SU-DHL-6 (cell line): ENCODE measurements at regions not wholly inside any gene's neighbourhood (a gene's known extent, or its start where the extent isn't known, plus 50 kb on each side); places are given as distances from the start of the nearest gene placed in this dataset.

ENCODE experiments used
- H2AFZ ChIP-seq: fragments of 200-600 bp; sonication (generic); 2 replicates; pipeline ENCODE4 v1.6.1; 2014; ENCODE audit warnings: low read depth, mild to moderate bottlenecking, moderate library complexity, mixed read lengths, antibody characterized with exemption, low read length; ENCODE audit not compliant: severe bottlenecking
- H3F3A ChIP-seq: fragments of 200-600 bp; shearing (Covaris generic); 2 replicates; pipeline ENCODE4 v1.6.0; 2016; ENCODE audit warnings: antibody characterized with exemption, mild to moderate bottlenecking; ENCODE audit not compliant: insufficient read depth
- H3K27ac ChIP-seq: fragments of 200-600 bp; sonication (generic); 2 replicates; pipeline ENCODE4 v1.5.1; 2016; ENCODE audit warnings: low read depth, mild to moderate bottlenecking, low read length, moderate library complexity, mixed read lengths
- H3K27me3 ChIP-seq: fragments of 200-600 bp; sonication (generic), shearing (Covaris generic); 2 replicates; pipeline ENCODE4 v1.6.0; 2014; ENCODE audit warnings: mild to moderate bottlenecking, low read length
- H3K36me3 ChIP-seq: fragments of 200-600 bp; sonication (generic); 2 replicates; pipeline ENCODE4 v1.6.1; 2014; ENCODE audit warnings: mild to moderate bottlenecking, low read length, mixed read lengths
- H3K4me2 ChIP-seq: fragments of 300-600, 200-600 bp; shearing (Covaris generic), sonication (generic); 2 replicates; pipeline ENCODE4 v1.6.0; 2014; ENCODE audit warnings: low read length, low read depth, mild to moderate bottlenecking; ENCODE audit not compliant: poor library complexity, severe bottlenecking
- H3K4me3 ChIP-seq: fragments of 200-600 bp; sonication (generic); 2 replicates; pipeline ENCODE4 v1.5.1; 2014; ENCODE audit warnings: antibody characterized with exemption, low read length, mild to moderate bottlenecking, mixed read lengths; ENCODE audit not compliant: insufficient read depth, poor library complexity, severe bottlenecking
- H3K79me2 ChIP-seq: fragments of 200-600 bp; sonication (generic); 2 replicates; pipeline ENCODE4 v1.6.1; 2014; ENCODE audit warnings: mild to moderate bottlenecking, low read length, moderate library complexity; ENCODE audit not compliant: insufficient read depth
- H3K9ac ChIP-seq: fragments of 200-600 bp; sonication (generic); 2 replicates; pipeline ENCODE4 v1.7.0; 2014; ENCODE audit warnings: mild to moderate bottlenecking, low read length
- H3K9me2 ChIP-seq: fragments of 200-600 bp; sonication (generic); replicated peaks from 2 replicates; pipeline ENCODE4 v1.6.1; 2014; ENCODE audit warnings: low read length; ENCODE audit not compliant: insufficient read depth
- H3K9me3 ChIP-seq: fragments of 200-600 bp; sonication (generic); 2 replicates; pipeline ENCODE4 v1.6.1; 2014; ENCODE audit warnings: low read length, mixed read lengths; ENCODE audit not compliant: insufficient read depth
- H4K20me1 ChIP-seq: fragments of 200-600 bp; sonication (generic); 2 replicates; pipeline ENCODE4 v1.6.1; 2014; ENCODE audit warnings: low read depth, mild to moderate bottlenecking, antibody characterized with exemption, low read length, moderate library complexity, mixed read lengths
- EZH2phosphoT487 ChIP-seq: fragments of 200-600 bp; sonication (generic), shearing (Covaris generic); conservative IDR thresholded peaks from 2 replicates; pipeline ENCODE4 v1.6.1; 2018; ENCODE audit warnings: mild to moderate bottlenecking, antibody characterized with exemption, low read length, moderate library complexity, mixed read lengths
- TF ChIP-seq, protein P1 (sequence below): fragments of 200-600 bp; sonication (generic); IDR thresholded peaks from one replicate; pipeline ENCODE4 v1.5.1; 2017; ENCODE audit warnings: antibody characterized with exemption, mild to moderate bottlenecking, low read length, moderate library complexity; ENCODE audit not compliant: insufficient read depth, poor library complexity, severe bottlenecking

DNA sequence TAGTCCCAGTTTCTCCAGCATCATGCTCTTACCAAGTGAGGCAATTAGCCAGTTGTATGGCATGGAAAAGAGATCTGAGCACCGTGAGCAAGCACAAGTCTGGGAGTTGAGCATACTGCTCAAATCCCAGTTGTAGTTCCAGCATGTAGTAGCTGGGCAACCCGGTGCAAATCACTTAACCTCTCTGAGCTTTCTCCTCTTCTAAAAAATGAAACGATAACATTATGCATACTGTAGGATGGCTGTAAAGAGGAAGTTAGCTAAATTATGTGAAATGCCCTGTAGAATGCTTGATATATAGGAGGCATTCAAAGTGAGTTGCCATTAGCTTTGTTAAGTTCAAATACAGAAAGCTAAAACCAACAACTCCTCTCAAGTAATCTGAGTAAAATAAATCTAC is 164.0 kb upstream of the ZEB2 start:
- Histone ChIP-seq H4K20me1 (no peaks in the 10 kb centered on the region), H2AFZ (peak overlapping the region; percentile 28), H3K9me2 (no peaks in the 10 kb centered on the region), H3K36me3 (no peaks in the 10 kb centered on the region), H3K4me3 (peak overlapping the region; percentile 4), H3K9me3 (no peaks in the 10 kb centered on the region), H3K79me2 (no peaks in the 10 kb centered on the region), H3F3A (peaks cover 43% of the 10 kb centered on the region), H3K27me3 (no peaks in the 10 kb centered on the region), H3K9ac (peak overlapping the region; percentile 35), H3K27ac (peak overlapping the region; percentile 91), H3K4me2 (peak overlapping the region; percentile 63)
- no peak for TF ChIP-seq EZH2phosphoT487
- TF ChIP-seq, protein P1, sequence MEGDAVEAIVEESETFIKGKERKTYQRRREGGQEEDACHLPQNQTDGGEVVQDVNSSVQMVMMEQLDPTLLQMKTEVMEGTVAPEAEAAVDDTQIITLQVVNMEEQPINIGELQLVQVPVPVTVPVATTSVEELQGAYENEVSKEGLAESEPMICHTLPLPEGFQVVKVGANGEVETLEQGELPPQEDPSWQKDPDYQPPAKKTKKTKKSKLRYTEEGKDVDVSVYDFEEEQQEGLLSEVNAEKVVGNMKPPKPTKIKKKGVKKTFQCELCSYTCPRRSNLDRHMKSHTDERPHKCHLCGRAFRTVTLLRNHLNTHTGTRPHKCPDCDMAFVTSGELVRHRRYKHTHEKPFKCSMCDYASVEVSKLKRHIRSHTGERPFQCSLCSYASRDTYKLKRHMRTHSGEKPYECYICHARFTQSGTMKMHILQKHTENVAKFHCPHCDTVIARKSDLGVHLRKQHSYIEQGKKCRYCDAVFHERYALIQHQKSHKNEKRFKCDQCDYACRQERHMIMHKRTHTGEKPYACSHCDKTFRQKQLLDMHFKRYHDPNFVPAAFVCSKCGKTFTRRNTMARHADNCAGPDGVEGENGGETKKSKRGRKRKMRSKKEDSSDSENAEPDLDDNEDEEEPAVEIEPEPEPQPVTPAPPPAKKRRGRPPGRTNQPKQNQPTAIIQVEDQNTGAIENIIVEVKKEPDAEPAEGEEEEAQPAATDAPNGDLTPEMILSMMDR: no peak

DNA sequence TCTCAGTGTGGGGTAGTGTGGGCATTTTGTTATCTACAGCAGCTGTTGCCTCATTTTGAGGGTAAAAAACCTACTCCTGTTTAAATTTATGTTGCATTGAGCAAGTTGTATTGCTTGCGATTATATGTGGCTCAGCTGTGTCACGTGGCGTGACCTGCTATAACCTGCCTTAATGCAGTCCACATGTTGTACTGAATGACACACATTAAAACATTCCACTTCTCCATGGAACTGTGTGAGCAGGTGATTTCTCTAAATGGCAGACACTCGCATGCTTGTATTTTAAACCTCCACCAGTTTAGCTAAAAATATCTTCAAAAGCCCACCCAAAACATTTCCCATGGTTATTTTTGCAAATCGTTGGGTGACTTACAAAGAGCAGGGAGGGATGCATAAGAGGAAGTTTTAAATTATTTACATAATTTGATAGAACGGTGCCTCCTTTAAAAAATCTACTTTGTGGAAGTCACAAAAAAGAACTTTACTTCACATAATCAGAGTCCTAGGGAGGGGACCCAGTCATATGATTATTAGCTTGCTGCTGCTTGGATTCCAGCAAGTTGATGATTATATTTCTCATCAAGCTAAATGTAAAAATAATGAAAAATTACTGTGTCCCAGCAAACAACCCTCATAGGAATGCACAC is 163.3 kb upstream of the ZEB2 start:
- H2AFZ ChIP-seq: peak overlapping the region; percentile 28
- peak overlapping the region; percentile 63 for H3K4me2 ChIP-seq
- no peaks in the 10 kb centered on the region for H3K79me2 ChIP-seq
- H4K20me1 ChIP-seq: no peaks in the 10 kb centered on the region
- H3K27ac ChIP-seq: peak overlapping the region; percentile 91
- H3K9me2 ChIP-seq: no peaks in the 10 kb centered on the region
- H3K9me3 ChIP-seq: no peaks in the 10 kb centered on the region
- peaks cover 43% of the 10 kb centered on the region for H3F3A ChIP-seq
- H3K36me3 ChIP-seq: no peaks in the 10 kb centered on the region
- TF ChIP-seq, protein P1: no peak
- TF ChIP-seq EZH2phosphoT487: no peak
- H3K9ac ChIP-seq: peak overlapping the region; percentile 35
- peak overlapping the region; percentile 4 for H3K4me3 ChIP-seq
- no peaks in the 10 kb centered on the region for H3K27me3 ChIP-seq

DNA sequence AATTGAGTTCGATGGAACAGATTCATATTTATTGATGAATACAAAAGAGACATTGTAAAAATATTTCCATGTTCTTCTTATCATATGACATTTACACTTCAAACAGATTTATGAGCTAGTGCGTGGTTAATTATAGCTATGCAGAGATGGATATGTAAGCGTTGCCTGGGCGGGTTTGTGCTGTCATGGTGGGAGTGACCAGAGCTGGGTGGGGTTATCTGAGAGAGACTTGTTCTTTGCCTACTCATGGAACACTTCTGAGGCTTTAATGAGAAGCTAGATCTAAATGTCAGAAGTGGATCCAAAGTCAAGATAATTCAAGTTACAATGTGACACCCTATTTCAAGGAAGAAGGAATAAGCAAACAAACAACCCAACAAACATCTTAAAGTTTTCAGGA is 162.3 kb upstream of the ZEB2 start:
- H2AFZ ChIP-seq: no peak overlapping the region
- no peaks in the 10 kb centered on the region for H3K9me3 ChIP-seq

More for the DNA sequence above, 162.3 kb upstream of the ZEB2 start:
- H3K36me3 ChIP-seq: no peaks in the 10 kb centered on the region
- H3K4me3 ChIP-seq: peak overlapping the region; percentile 7
- no peaks in the 10 kb centered on the region for H3K27me3 ChIP-seq
- H3K27ac ChIP-seq: peak overlapping the region; percentile 91
- H3K9me2 ChIP-seq: no peaks in the 10 kb centered on the region
- H3K9ac ChIP-seq: peak overlapping the region; percentile 35
- H4K20me1 ChIP-seq: no peaks in the 10 kb centered on the region
- TF ChIP-seq, protein P1: no peak
- no peak for TF ChIP-seq EZH2phosphoT487
- no peaks in the 10 kb centered on the region for H3K79me2 ChIP-seq
- peaks cover 44% of the 10 kb centered on the region for H3F3A ChIP-seq
- H3K4me2 ChIP-seq: peak overlapping the region; percentile 63
